ENCODE measurements at regions not wholly inside any gene's neighbourhood (a gene's known extent, or its start where the extent isn't known, plus 50 kb on each side); places are given as distances from the start of the nearest gene placed in this dataset.

DNA sequence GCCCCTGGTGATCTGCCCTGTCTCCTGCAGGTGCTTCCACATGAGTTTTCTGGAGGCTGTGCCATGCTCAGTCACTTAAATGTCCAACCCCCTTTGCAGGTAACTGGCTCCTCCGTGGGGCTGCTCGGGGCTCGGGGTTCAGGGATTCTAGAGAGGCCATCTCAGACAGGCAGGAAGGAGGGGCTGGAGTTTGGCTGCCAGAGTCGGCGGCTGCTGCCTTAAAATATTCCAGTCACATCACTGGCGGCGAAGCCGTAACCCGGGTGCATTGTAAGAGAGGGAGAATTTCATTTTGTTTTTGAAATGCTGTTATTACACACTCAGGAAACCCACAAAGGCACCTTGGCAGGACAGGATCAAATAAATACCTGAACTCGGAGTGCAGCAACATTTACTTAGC is 212.9 kb upstream of the PMEPA1 start:
- no peaks in the 10 kb centered on the region for H3K79me2 ChIP-seq (ENCODE audit: insufficient read depth, low read length)
- H3K4me2 ChIP-seq (ENCODE audit: low read depth, low read length, poor library complexity, severe bottlenecking), result no peak overlapping the region
- no peak overlapping the region for H2AFZ ChIP-seq (ENCODE audit: low read depth, low read length, severe bottlenecking)
- no peak overlapping the region for H3K9ac ChIP-seq (ENCODE audit: low read length)
- no peaks in the 10 kb centered on the region for H3F3A ChIP-seq (ENCODE audit: insufficient read depth)
- H3K4me3 ChIP-seq (ENCODE audit: insufficient read depth, low read length, poor library complexity, severe bottlenecking), result no peak overlapping the region
- H3K27me3 ChIP-seq (ENCODE audit: low read length), result no peaks in the 10 kb centered on the region
- H3K36me3 ChIP-seq (ENCODE audit: low read length), result no peaks in the 10 kb centered on the region
- H3K27ac ChIP-seq (ENCODE audit: low read depth, low read length), result no peak overlapping the region
- H3K9me2 ChIP-seq (replicated peaks; ENCODE audit: insufficient read depth, low read length), result no peaks in the 10 kb centered on the region
- 0 out of 2 replicates have a peak, but pooled peaks cover 5% of the 10 kb centered on the region for H3K9me3 ChIP-seq (ENCODE audit: insufficient read depth, low read length)
- TF ChIP-seq EZH2phosphoT487 (conservative IDR thresholded peaks at IDR 0.05; ENCODE audit: low read length), result no peak
- TF ChIP-seq, protein P1, sequence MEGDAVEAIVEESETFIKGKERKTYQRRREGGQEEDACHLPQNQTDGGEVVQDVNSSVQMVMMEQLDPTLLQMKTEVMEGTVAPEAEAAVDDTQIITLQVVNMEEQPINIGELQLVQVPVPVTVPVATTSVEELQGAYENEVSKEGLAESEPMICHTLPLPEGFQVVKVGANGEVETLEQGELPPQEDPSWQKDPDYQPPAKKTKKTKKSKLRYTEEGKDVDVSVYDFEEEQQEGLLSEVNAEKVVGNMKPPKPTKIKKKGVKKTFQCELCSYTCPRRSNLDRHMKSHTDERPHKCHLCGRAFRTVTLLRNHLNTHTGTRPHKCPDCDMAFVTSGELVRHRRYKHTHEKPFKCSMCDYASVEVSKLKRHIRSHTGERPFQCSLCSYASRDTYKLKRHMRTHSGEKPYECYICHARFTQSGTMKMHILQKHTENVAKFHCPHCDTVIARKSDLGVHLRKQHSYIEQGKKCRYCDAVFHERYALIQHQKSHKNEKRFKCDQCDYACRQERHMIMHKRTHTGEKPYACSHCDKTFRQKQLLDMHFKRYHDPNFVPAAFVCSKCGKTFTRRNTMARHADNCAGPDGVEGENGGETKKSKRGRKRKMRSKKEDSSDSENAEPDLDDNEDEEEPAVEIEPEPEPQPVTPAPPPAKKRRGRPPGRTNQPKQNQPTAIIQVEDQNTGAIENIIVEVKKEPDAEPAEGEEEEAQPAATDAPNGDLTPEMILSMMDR (IDR thresholded peaks at IDR 0.05; ENCODE audit: insufficient read depth, low read length, poor library complexity, severe bottlenecking), result no peak
- no peaks in the 10 kb centered on the region for H4K20me1 ChIP-seq (ENCODE audit: low read depth, low read length)

DNA sequence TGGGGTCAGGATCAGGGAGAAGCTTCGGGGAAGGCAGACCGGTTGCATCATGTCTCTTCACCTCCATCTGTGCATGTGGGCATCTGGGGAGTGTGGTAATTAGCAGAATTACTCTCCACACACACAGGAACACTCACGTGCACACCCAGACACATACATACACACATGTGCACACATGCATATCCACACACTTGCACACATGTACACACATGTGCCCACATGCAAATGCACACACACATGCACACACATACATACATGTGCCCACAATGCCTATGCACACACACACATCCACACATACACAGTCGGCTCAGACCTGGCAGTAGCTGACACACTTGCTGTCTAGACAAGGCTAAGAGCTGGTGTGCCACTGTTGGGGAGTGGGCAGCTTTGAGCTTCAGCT is 212.3 kb upstream of the PMEPA1 start:
- Histone ChIP-seq H3K27ac (ENCODE audit: low read depth, low read length) (no peak overlapping the region), H3K4me2 (ENCODE audit: low read depth, low read length, poor library complexity, severe bottlenecking) (no peak overlapping the region), H3K9me3 (ENCODE audit: insufficient read depth, low read length) (0 out of 2 replicates have a peak, but pooled peaks cover 5% of the 10 kb centered on the region), H4K20me1 (ENCODE audit: low read depth, low read length) (no peaks in the 10 kb centered on the region), H3K36me3 (ENCODE audit: low read length) (no peaks in the 10 kb centered on the region), H3F3A (ENCODE audit: insufficient read depth) (no peaks in the 10 kb centered on the region), H3K9me2 (replicated peaks; ENCODE audit: insufficient read depth, low read length) (no peaks in the 10 kb centered on the region), H3K4me3 (ENCODE audit: insufficient read depth, low read length, poor library complexity, severe bottlenecking) (no peak overlapping the region), H3K27me3 (ENCODE audit: low read length) (no peaks in the 10 kb centered on the region), H3K9ac (ENCODE audit: low read length) (no peak overlapping the region), H2AFZ (ENCODE audit: low read depth, low read length, severe bottlenecking) (no peak overlapping the region), H3K79me2 (ENCODE audit: insufficient read depth, low read length) (no peaks in the 10 kb centered on the region)
- TF ChIP-seq, protein P1 (IDR thresholded peaks at IDR 0.05; ENCODE audit: insufficient read depth, low read length, poor library complexity, severe bottlenecking), result no peak
- no peak for TF ChIP-seq EZH2phosphoT487 (conservative IDR thresholded peaks at IDR 0.05; ENCODE audit: low read length)

DNA sequence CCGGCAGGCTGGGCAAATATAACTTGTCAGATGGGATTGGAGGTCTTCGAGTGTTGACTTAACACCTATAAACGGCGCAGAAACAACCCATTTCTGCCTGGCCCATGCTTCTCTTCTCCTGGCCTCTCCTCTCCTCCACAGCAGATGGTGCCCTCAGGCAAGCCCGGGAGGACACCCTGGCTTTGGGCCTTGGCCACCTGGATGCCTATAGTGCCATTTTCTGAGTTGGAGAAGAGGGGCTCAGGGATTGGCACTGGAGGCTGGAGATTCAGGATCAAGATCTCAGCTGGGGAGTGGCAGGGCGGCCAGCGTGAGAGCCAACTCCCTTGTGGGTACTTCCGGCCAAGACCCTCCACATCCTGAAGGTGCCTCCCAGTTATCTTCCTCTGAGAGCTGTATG is 211.9 kb upstream of the PMEPA1 start:
- H3K27me3 ChIP-seq (ENCODE audit: low read length), result no peaks in the 10 kb centered on the region
- no peak overlapping the region for H3K9ac ChIP-seq (ENCODE audit: low read length)
- H4K20me1 ChIP-seq (ENCODE audit: low read depth, low read length), result no peaks in the 10 kb centered on the region
- no peaks in the 10 kb centered on the region for H3K79me2 ChIP-seq (ENCODE audit: insufficient read depth, low read length)
- H3K9me3 ChIP-seq (ENCODE audit: insufficient read depth, low read length), result 0 out of 2 replicates have a peak, but pooled peaks cover 5% of the 10 kb centered on the region
- no peak overlapping the region for H3K27ac ChIP-seq (ENCODE audit: low read depth, low read length)
- H3K4me2 ChIP-seq (ENCODE audit: low read depth, low read length, poor library complexity, severe bottlenecking), result no peak overlapping the region
- no peaks in the 10 kb centered on the region for H3F3A ChIP-seq (ENCODE audit: insufficient read depth)
- H3K4me3 ChIP-seq (ENCODE audit: insufficient read depth, low read length, poor library complexity, severe bottlenecking), result no peak overlapping the region
- no peaks in the 10 kb centered on the region for H3K9me2 ChIP-seq (replicated peaks; ENCODE audit: insufficient read depth, low read length)
- no peaks in the 10 kb centered on the region for H3K36me3 ChIP-seq (ENCODE audit: low read length)
- TF ChIP-seq, protein P1 (IDR thresholded peaks at IDR 0.05; ENCODE audit: insufficient read depth, low read length, poor library complexity, severe bottlenecking), result no peak
- TF ChIP-seq EZH2phosphoT487 (conservative IDR thresholded peaks at IDR 0.05; ENCODE audit: low read length), result no peak
- no peak overlapping the region for H2AFZ ChIP-seq (ENCODE audit: low read depth, low read length, severe bottlenecking)
